ENCODE measurements at regions not wholly inside any gene's neighbourhood (a gene's known extent, or its start where the extent isn't known, plus 50 kb on each side); places are given as distances from the start of the nearest gene placed in this dataset.

GRCh38 chr2:34997779-34998178 is 1357.8 kb upstream of the CRIM1 start:
- H3K9me3 Mint-ChIP-seq = peaks cover 0 to 10% (median 3%) of the 10 kb centered on the region in 7 donors
- H3K27me3 Mint-ChIP-seq = no peaks in the 10 kb centered on the region
- H3K4me1 ChIP-seq (ENCODE audit: control insufficient read depth, insufficient read depth, low read length, poor library complexity, severe bottlenecking) = no peaks in the 10 kb centered on the region
- H3K4me3 Mint-ChIP-seq = no peak overlapping the region
- H3K27ac Mint-ChIP-seq = no peak overlapping the region
- H3K4me1 Mint-ChIP-seq = no peaks in the 10 kb centered on the region
- no peak overlapping the region for H3K4me3 ChIP-seq (ENCODE audit: low read depth, low read length)
- H3K36me3 Mint-ChIP-seq = no peaks in the 10 kb centered on the region
- DNase-seq (no peak), ATAC-seq (ENCODE audit: low read depth in 2 of 2) (no peak)
- H3K27ac ChIP-seq (ENCODE audit: insufficient read depth, low read length, poor library complexity, severe bottlenecking) = no peak overlapping the region
- H3K9me3 ChIP-seq (ENCODE audit: control insufficient read depth in 2 of 2, low read length in 2 of 2) = no peaks in the 10 kb centered on the region
- no peaks in the 10 kb centered on the region for H3K27me3 ChIP-seq (ENCODE audit: control insufficient read depth, insufficient read depth, low read length)
- no peaks in the 10 kb centered on the region for H3K36me3 ChIP-seq (ENCODE audit: control insufficient read depth, insufficient read depth, low read length)

- Mint-ChIP-seq H3K9me3 (peaks cover 0 to 10% (median 2%) of the 10 kb centered on the region in 7 donors), H3K4me1 (no peaks in the 10 kb centered on the region), H3K36me3 (no peaks in the 10 kb centered on the region), H3K4me3 (no peak overlapping the region), H3K27ac (no peak overlapping the region), H3K27me3 (no peaks in the 10 kb centered on the region)
- no peak for ATAC-seq (ENCODE audit: low read depth in 2 of 2)
- H3K27ac ChIP-seq (ENCODE audit: insufficient read depth, low read length, poor library complexity, severe bottlenecking) = no peak overlapping the region
- H3K4me3 ChIP-seq (ENCODE audit: low read depth, low read length) = no peak overlapping the region
- no peaks in the 10 kb centered on the region for H3K36me3 ChIP-seq (ENCODE audit: control insufficient read depth, insufficient read depth, low read length)
- no peak for DNase-seq
- no peaks in the 10 kb centered on the region for H3K27me3 ChIP-seq (ENCODE audit: control insufficient read depth, insufficient read depth, low read length)
- no peaks in the 10 kb centered on the region for H3K9me3 ChIP-seq (ENCODE audit: control insufficient read depth in 2 of 2, low read length in 2 of 2)
- H3K4me1 ChIP-seq (ENCODE audit: control insufficient read depth, insufficient read depth, low read length, poor library complexity, severe bottlenecking) = no peaks in the 10 kb centered on the region
Observed at GRCh38 chr2:34995196-34995595, 1360.4 kb upstream of the CRIM1 start.

GRCh38 chr2:34991508-34992274 is 1363.9 kb upstream of the CRIM1 start:
- peaks cover 0 to 5% (median 0%) of the 10 kb centered on the region in 7 donors for H3K9me3 Mint-ChIP-seq
- Histone ChIP-seq H3K9me3 (ENCODE audit: control insufficient read depth in 2 of 2, low read length in 2 of 2) (no peaks in the 10 kb centered on the region), H3K27ac (ENCODE audit: insufficient read depth, low read length, poor library complexity, severe bottlenecking) (no peak overlapping the region), H3K4me3 (ENCODE audit: low read depth, low read length) (no peak overlapping the region), H3K36me3 (ENCODE audit: control insufficient read depth, insufficient read depth, low read length) (no peaks in the 10 kb centered on the region), H3K27me3 (ENCODE audit: control insufficient read depth, insufficient read depth, low read length) (no peaks in the 10 kb centered on the region), H3K4me1 (ENCODE audit: control insufficient read depth, insufficient read depth, low read length, poor library complexity, severe bottlenecking) (no peaks in the 10 kb centered on the region)
- no peak overlapping the region for H3K27ac Mint-ChIP-seq
- ATAC-seq (ENCODE audit: low read depth in 2 of 2) (no peak), DNase-seq (no peak)
- no peaks in the 10 kb centered on the region for H3K36me3 Mint-ChIP-seq
- H3K4me1 Mint-ChIP-seq = no peaks in the 10 kb centered on the region
- no peak overlapping the region for H3K4me3 Mint-ChIP-seq
- no peaks in the 10 kb centered on the region for H3K27me3 Mint-ChIP-seq

- Histone ChIP-seq H3K27me3 (ENCODE audit: control insufficient read depth, insufficient read depth, low read length) (no peaks in the 10 kb centered on the region), H3K36me3 (ENCODE audit: control insufficient read depth, insufficient read depth, low read length) (no peaks in the 10 kb centered on the region), H3K4me1 (ENCODE audit: control insufficient read depth, insufficient read depth, low read length, poor library complexity, severe bottlenecking) (no peaks in the 10 kb centered on the region), H3K4me3 (ENCODE audit: low read depth, low read length) (no peak overlapping the region), H3K27ac (ENCODE audit: insufficient read depth, low read length, poor library complexity, severe bottlenecking) (no peak overlapping the region), H3K9me3 (ENCODE audit: control insufficient read depth in 2 of 2, low read length in 2 of 2) (no peaks in the 10 kb centered on the region)
- Mint-ChIP-seq H3K27me3 (no peaks in the 10 kb centered on the region), H3K4me3 (no peak overlapping the region), H3K36me3 (no peaks in the 10 kb centered on the region), H3K4me1 (no peaks in the 10 kb centered on the region), H3K27ac (no peak overlapping the region), H3K9me3 (peaks cover 0 to 13% (median 5%) of the 10 kb centered on the region in 7 donors)
- DNase-seq (no peak), ATAC-seq (ENCODE audit: low read depth in 2 of 2) (no peak)
Observed at GRCh38 chr2:34985474-34985873, 1370.1 kb upstream of the CRIM1 start.

GRCh38 chr2:34980689-34981088 is 1374.9 kb upstream of the CRIM1 start:
- DNase-seq (no peak), ATAC-seq (ENCODE audit: low read depth in 2 of 2) (peak in 1 of 2 donors; percentile 24)
- H3K36me3 ChIP-seq (ENCODE audit: control insufficient read depth, insufficient read depth, low read length) = no peaks in the 10 kb centered on the region
- peaks cover 0 to 4% of the 10 kb centered on the region in 2 experiments for H3K9me3 ChIP-seq (ENCODE audit: control insufficient read depth in 2 of 2, low read length in 2 of 2)
- H3K4me3 ChIP-seq (ENCODE audit: low read depth, low read length) = no peak overlapping the region
- H3K4me1 ChIP-seq (ENCODE audit: control insufficient read depth, insufficient read depth, low read length, poor library complexity, severe bottlenecking) = no peaks in the 10 kb centered on the region
- no peaks in the 10 kb centered on the region for H3K27me3 Mint-ChIP-seq
- no peak overlapping the region for H3K4me3 Mint-ChIP-seq
- H3K36me3 Mint-ChIP-seq = no peaks in the 10 kb centered on the region
- peaks cover 0 to 17% (median 5%) of the 10 kb centered on the region in 7 donors for H3K9me3 Mint-ChIP-seq
- H3K27me3 ChIP-seq (ENCODE audit: control insufficient read depth, insufficient read depth, low read length) = no peaks in the 10 kb centered on the region
- H3K27ac Mint-ChIP-seq = no peak overlapping the region
- no peaks in the 10 kb centered on the region for H3K4me1 Mint-ChIP-seq
- H3K27ac ChIP-seq (ENCODE audit: insufficient read depth, low read length, poor library complexity, severe bottlenecking) = no peak overlapping the region

GRCh38 chr2:34979148-34979547 is 1376.4 kb upstream of the CRIM1 start:
- ATAC-seq (ENCODE audit: low read depth in 2 of 2) (no peak), DNase-seq (no peak)
- H3K27me3 Mint-ChIP-seq = no peaks in the 10 kb centered on the region

GRCh38 chr2:34961822-34962221 is 1362.7 kb upstream of the FAM98A start:
- Mint-ChIP-seq H3K9me3 (peaks cover 0 to 18% (median 1%) of the 10 kb centered on the region in 7 donors), H3K4me3 (no peak overlapping the region), H3K27me3 (no peaks in the 10 kb centered on the region), H3K36me3 (no peaks in the 10 kb centered on the region), H3K27ac (no peak overlapping the region), H3K4me1 (no peaks in the 10 kb centered on the region)
- Histone ChIP-seq H3K27me3 (ENCODE audit: control insufficient read depth, insufficient read depth, low read length) (no peaks in the 10 kb centered on the region), H3K4me3 (ENCODE audit: low read depth, low read length) (no peak overlapping the region), H3K36me3 (ENCODE audit: control insufficient read depth, insufficient read depth, low read length) (no peaks in the 10 kb centered on the region), H3K9me3 (ENCODE audit: control insufficient read depth in 2 of 2, low read length in 2 of 2) (no peaks in the 10 kb centered on the region), H3K4me1 (ENCODE audit: control insufficient read depth, insufficient read depth, low read length, poor library complexity, severe bottlenecking) (no peaks in the 10 kb centered on the region), H3K27ac (ENCODE audit: insufficient read depth, low read length, poor library complexity, severe bottlenecking) (no peak overlapping the region)
- DNase-seq (no peak), ATAC-seq (ENCODE audit: low read depth in 2 of 2) (no peak)

More at GRCh38 chr2:34979148-34979547, 1376.4 kb upstream of the CRIM1 start:
- Histone ChIP-seq H3K36me3 (ENCODE audit: control insufficient read depth, insufficient read depth, low read length) (no peaks in the 10 kb centered on the region), H3K27ac (ENCODE audit: insufficient read depth, low read length, poor library complexity, severe bottlenecking) (no peak overlapping the region), H3K4me1 (ENCODE audit: control insufficient read depth, insufficient read depth, low read length, poor library complexity, severe bottlenecking) (no peaks in the 10 kb centered on the region), H3K27me3 (ENCODE audit: control insufficient read depth, insufficient read depth, low read length) (no peaks in the 10 kb centered on the region), H3K9me3 (ENCODE audit: control insufficient read depth in 2 of 2, low read length in 2 of 2) (peaks cover 0 to 4% of the 10 kb centered on the region in 2 experiments), H3K4me3 (ENCODE audit: low read depth, low read length) (no peak overlapping the region)
- H3K4me3 Mint-ChIP-seq = no peak overlapping the region
- H3K36me3 Mint-ChIP-seq = peaks cover 3% of the 10 kb centered on the region
- peaks cover 0 to 15% (median 5%) of the 10 kb centered on the region in 7 donors for H3K9me3 Mint-ChIP-seq
- no peaks in the 10 kb centered on the region for H3K4me1 Mint-ChIP-seq
- H3K27ac Mint-ChIP-seq = no peak overlapping the region

- no peaks in the 10 kb centered on the region for H3K36me3 ChIP-seq (ENCODE audit: control insufficient read depth, insufficient read depth, low read length)
- no peaks in the 10 kb centered on the region for H3K9me3 ChIP-seq (ENCODE audit: control insufficient read depth in 2 of 2, low read length in 2 of 2)
- H3K27me3 Mint-ChIP-seq = no peaks in the 10 kb centered on the region
- no peak overlapping the region for H3K27ac ChIP-seq (ENCODE audit: insufficient read depth, low read length, poor library complexity, severe bottlenecking)
- H3K36me3 Mint-ChIP-seq = no peaks in the 10 kb centered on the region
- H3K4me1 ChIP-seq (ENCODE audit: control insufficient read depth, insufficient read depth, low read length, poor library complexity, severe bottlenecking) = no peaks in the 10 kb centered on the region
- H3K4me3 Mint-ChIP-seq = no peak overlapping the region
- H3K4me1 Mint-ChIP-seq = no peaks in the 10 kb centered on the region
- no peak overlapping the region for H3K4me3 ChIP-seq (ENCODE audit: low read depth, low read length)
- H3K27ac Mint-ChIP-seq = no peak overlapping the region
- H3K27me3 ChIP-seq (ENCODE audit: control insufficient read depth, insufficient read depth, low read length) = no peaks in the 10 kb centered on the region
- DNase-seq = no peak
- ATAC-seq (ENCODE audit: low read depth in 2 of 2) = no peak
- peaks cover 0 to 7% (median 2%) of the 10 kb centered on the region in 7 donors for H3K9me3 Mint-ChIP-seq
Observed at GRCh38 chr2:34954758-34955157, 1355.7 kb upstream of the FAM98A start.

Data from CD4-positive, CD25-positive, alpha-beta regulatory T cell (primary cell).